D341Med (cell line): ENCODE measurements at regions not wholly inside any gene's neighbourhood (a gene's known extent, or its start where the extent isn't known, plus 50 kb on each side); places are given as distances from the start of the nearest gene placed in this dataset.

Experiments used
- DNase-seq: peaks from one replicate; pipeline ENCODE4 v3.0.0; 2012; ENCODE audit warnings: low spot score

- DNase-seq = no peak
Measured at GRCh38 chr2:118509319-118510004, 338.0 kb downstream of the EN1 start.

GRCh38 chr2:118508282-118508681 lies 339.2 kb downstream of the EN1 start:
- no peak for DNase-seq

- no peak for DNase-seq
Measured at GRCh38 chr2:118505436-118505835, 342.0 kb downstream of the EN1 start.

- no peak for DNase-seq
Measured at GRCh38 chr2:118502106-118502505, 345.3 kb downstream of the EN1 start.

GRCh38 chr2:118498943-118499342 lies 348.5 kb downstream of the EN1 start:
- no peak for DNase-seq

- no peak for DNase-seq
Measured at GRCh38 chr2:118496870-118497611, 350.4 kb downstream of the EN1 start.

GRCh38 chr2:118496467-118496866 lies 351.0 kb downstream of the EN1 start:
- no peak for DNase-seq

- DNase-seq = no peak
Measured at GRCh38 chr2:118495290-118495689, 352.2 kb downstream of the EN1 start.

GRCh38 chr2:118493213-118493612 lies 354.2 kb downstream of the EN1 start:
- no peak for DNase-seq

GRCh38 chr2:118492335-118492734 lies 355.1 kb downstream of the EN1 start:
- DNase-seq = no peak

- DNase-seq = no peak
Measured at GRCh38 chr2:118490330-118490729, 357.1 kb downstream of the EN1 start.

- DNase-seq = no peak
Measured at GRCh38 chr2:118489712-118490299, 357.6 kb downstream of the EN1 start.

GRCh38 chr2:118481299-118481698 lies 366.1 kb downstream of the EN1 start:
- no peak for DNase-seq

- DNase-seq = no peak
Measured at GRCh38 chr2:118479020-118479419, 368.4 kb downstream of the EN1 start.

- DNase-seq = no peak
Measured at GRCh38 chr2:118477111-118477862, 370.2 kb downstream of the EN1 start.

GRCh38 chr2:118475622-118476205 lies 371.7 kb downstream of the EN1 start:
- no peak for DNase-seq

- DNase-seq = no peak
Measured at GRCh38 chr2:118474541-118474920, 372.9 kb downstream of the EN1 start.

- DNase-seq = peak; percentile 46
Measured at GRCh38 chr2:118473846-118474540, 373.5 kb downstream of the EN1 start.

GRCh38 chr2:118473241-118473640 lies 374.2 kb downstream of the EN1 start:
- DNase-seq = no peak

GRCh38 chr2:118470297-118470696 lies 377.2 kb downstream of the EN1 start:
- no peak for DNase-seq

GRCh38 chr2:118469103-118469502 lies 378.3 kb downstream of the EN1 start:
- no peak for DNase-seq
